ENCODE measurements at regions not wholly inside any gene's neighbourhood (a gene's known extent, or its start where the extent isn't known, plus 50 kb on each side); places are given as distances from the start of the nearest gene placed in this dataset.

DNA sequence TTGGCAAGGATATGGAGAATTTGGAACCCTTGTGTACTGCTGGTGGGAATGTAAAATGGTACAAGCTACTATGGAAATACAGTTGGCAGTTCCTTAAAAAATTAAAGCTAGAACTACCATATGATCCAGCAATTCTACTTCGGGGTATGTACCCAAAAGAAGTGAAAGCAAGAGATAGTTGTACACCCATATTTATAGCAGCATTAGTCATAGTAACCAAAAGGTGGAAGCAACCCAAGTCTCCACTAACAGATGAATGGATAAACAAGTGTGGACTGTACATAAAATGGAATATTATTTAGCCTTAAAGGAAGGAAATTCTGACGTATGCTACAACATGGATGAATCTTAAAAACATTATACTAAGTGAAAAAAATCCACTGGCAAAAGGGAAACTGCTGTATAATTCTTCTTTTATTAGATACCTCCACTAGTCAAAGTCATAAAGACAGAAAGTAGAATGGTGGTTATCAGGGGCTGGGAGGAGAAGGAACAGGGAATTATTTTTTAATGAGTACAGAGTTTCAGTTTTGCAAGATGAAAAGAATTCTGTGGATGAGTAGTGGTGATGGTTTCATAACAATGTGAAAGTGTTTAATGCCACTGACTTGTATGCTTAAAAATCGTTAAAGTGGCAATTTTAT lies 141.6 kb downstream of the RXFP2 start:
- Mint-ChIP-seq H3K4me1 (ENCODE audit: low read depth) (peaks cover 4% of the 10 kb centered on the region), H3K4me3 (ENCODE audit: low read depth) (no peak overlapping the region), H3K36me3 (ENCODE audit: low read depth) (no peaks in the 10 kb centered on the region)

DNA sequence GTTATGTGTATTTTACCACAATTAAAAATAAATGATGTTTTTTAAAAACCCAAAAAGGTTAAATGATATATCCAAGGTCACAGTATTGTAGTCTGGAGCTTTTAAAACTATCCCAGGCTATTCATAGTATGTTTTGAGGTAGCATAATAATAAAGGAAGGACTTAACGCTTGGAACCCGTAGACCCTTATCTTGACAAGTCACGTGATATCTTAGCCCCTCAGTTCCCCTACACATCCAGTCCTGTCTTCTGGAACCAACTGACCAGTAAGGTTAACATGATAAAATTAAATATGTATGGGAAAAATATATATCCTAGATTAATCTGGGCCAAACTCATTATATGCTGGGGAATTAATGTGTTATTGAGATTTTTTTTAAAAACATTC lies 142.2 kb downstream of the RXFP2 start:
- Mint-ChIP-seq H3K36me3 (ENCODE audit: low read depth) (no peaks in the 10 kb centered on the region), H3K4me1 (ENCODE audit: low read depth) (peaks cover 4% of the 10 kb centered on the region), H3K27ac (no peak overlapping the region), H3K4me3 (ENCODE audit: low read depth) (no peak overlapping the region), H3K9me3 (no peaks in the 10 kb centered on the region), H3K27me3 (ENCODE audit: low read depth) (peaks cover 17% of the 10 kb centered on the region)
- intact Hi-C loops (cut with micrococcal nuclease), result no loop called here
- DNase-seq (ENCODE audit: low spot score), result no peak

More for the DNA sequence above, 141.6 kb downstream of the RXFP2 start:
- no peaks in the 10 kb centered on the region for H3K9me3 Mint-ChIP-seq
- intact Hi-C loops (cut with micrococcal nuclease), result no loop called here
- DNase-seq (ENCODE audit: low spot score), result no peak
- peaks cover 18% of the 10 kb centered on the region for H3K27me3 Mint-ChIP-seq (ENCODE audit: low read depth)
- H3K27ac Mint-ChIP-seq, result no peak overlapping the region

DNA sequence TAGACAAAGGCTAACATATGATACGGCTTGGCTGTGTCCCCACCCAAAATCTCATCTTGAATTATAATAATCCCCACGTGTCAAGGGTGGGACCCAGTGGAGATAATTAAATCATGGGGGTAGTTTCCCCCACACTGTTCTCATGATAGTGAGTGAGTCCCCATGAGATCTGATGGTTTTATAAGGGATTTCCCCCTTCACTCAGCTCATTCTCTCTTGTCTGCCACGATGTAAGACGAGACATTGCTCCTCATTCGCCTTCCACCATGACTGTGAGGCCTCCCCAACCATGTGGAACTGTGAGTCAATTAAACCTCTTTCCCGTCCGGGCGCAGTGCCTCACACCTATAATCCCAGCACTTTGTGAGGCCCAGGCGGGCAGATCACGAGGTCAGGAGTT lies 143.5 kb downstream of the RXFP2 start:
- Mint-ChIP-seq H3K4me1 (ENCODE audit: low read depth) (peaks cover 2% of the 10 kb centered on the region), H3K36me3 (ENCODE audit: low read depth) (no peaks in the 10 kb centered on the region), H3K9me3 (no peaks in the 10 kb centered on the region), H3K4me3 (ENCODE audit: low read depth) (no peak overlapping the region), H3K27me3 (ENCODE audit: low read depth) (peaks cover 19% of the 10 kb centered on the region), H3K27ac (no peak overlapping the region)
- no peak for DNase-seq (ENCODE audit: low spot score)
- intact Hi-C loops (cut with micrococcal nuclease), result no loop called here

DNA sequence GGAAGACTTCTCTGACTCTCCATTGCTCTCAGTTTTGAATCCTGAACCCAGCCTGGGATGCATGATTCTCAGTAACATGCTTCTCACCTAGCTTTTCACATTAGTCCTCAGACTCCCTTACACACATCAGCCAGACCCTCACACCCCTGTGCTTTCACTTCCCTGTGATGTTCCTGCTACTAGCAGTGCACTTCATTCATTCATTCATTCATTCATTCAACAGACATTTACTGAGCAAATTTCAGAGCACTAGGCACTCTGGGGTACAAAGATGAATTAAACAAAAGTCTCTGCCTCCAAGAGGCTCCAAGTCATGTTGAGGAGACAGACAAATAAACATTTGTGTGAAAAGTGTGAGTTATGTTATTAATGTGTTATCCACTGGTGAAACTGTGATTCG lies 145.2 kb downstream of the RXFP2 start:
- Mint-ChIP-seq H3K4me3 (ENCODE audit: low read depth) (no peak overlapping the region), H3K4me1 (ENCODE audit: low read depth) (peaks cover 2% of the 10 kb centered on the region), H3K27me3 (ENCODE audit: low read depth) (peaks cover 22% of the 10 kb centered on the region), H3K36me3 (ENCODE audit: low read depth) (no peaks in the 10 kb centered on the region), H3K27ac (no peak overlapping the region), H3K9me3 (no peaks in the 10 kb centered on the region)
- intact Hi-C loops (cut with micrococcal nuclease), result no loop called here
- no peak for DNase-seq (ENCODE audit: low spot score)

DNA sequence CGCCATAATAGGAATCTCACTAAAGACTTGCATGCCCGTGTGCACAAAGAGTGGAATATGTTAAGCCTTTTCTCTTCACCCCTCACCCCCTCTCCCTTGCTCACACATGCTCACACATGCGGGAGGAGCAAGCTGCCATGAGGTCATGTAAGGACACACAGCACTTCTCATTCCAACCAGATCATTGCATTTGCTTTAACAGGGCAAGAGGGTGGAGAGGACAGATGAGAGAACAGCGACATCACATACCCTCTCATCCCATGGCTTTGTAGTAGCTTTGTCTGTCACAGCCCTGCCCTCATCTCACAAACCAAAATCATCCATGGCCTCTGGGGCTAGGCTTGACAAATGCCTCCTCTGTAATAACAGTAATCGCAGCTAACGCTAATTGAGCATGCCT lies 145.6 kb upstream of the FRY start:
- H3K4me3 Mint-ChIP-seq (ENCODE audit: low read depth), result no peak overlapping the region
- H3K27me3 Mint-ChIP-seq (ENCODE audit: low read depth), result peaks cover 22% of the 10 kb centered on the region
- H3K9me3 Mint-ChIP-seq, result no peaks in the 10 kb centered on the region
- H3K27ac Mint-ChIP-seq, result no peak overlapping the region
- no peaks in the 10 kb centered on the region for H3K36me3 Mint-ChIP-seq (ENCODE audit: low read depth)
- no peak for DNase-seq (ENCODE audit: low spot score)
- peaks cover 2% of the 10 kb centered on the region for H3K4me1 Mint-ChIP-seq (ENCODE audit: low read depth)
- intact Hi-C loops (cut with micrococcal nuclease), result no loop called here

DNA sequence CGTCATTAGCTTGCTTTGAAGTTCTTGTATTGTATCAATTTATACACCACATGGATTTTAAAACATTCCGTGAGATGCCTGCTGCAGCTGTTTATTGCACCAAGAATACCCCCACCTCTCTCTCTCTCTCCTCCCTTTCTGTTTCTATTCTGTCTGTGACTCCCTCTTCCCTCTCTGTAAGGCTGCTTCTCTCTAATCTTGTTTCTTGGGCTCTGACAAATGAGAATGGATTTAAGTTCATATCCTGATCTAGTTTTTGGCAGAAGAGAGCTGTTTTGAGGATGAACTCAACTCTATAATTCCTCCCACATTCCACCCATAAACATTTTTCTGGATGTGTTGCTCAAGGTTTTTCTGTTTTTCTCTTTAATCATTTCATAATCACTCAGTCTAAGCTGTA lies 144.3 kb upstream of the FRY start:
- no peak overlapping the region for H3K4me3 Mint-ChIP-seq (ENCODE audit: low read depth)
- no peak for DNase-seq (ENCODE audit: low spot score)
- no peaks in the 10 kb centered on the region for H3K9me3 Mint-ChIP-seq
- no peaks in the 10 kb centered on the region for H3K4me1 Mint-ChIP-seq (ENCODE audit: low read depth)
- peaks cover 26% of the 10 kb centered on the region for H3K27me3 Mint-ChIP-seq (ENCODE audit: low read depth)
- no peak overlapping the region for H3K27ac Mint-ChIP-seq
- H3K36me3 Mint-ChIP-seq (ENCODE audit: low read depth), result no peaks in the 10 kb centered on the region
- intact Hi-C loops (cut with micrococcal nuclease), result no loop called here

DNA sequence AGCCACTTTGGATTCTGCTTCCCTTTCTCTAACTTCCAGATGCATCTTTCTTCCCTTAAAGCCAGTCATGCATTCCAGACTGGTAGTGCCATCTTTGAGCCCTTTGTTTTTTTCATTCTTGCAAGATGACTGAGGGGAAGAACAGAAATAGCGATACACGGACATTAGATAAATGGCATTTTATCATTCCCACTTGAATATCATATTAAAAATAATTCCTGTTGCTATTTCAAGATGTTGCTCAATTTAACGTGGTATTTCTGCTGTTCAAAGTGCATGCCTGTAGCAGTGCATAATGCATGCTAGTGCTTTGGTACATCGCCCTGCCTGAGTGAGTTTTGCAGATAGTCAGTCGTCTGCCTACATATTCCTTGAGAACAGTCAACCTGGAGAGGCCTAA lies 140.6 kb upstream of the FRY start:
- H3K27me3 Mint-ChIP-seq (ENCODE audit: low read depth), result peaks cover 25% of the 10 kb centered on the region
- no peaks in the 10 kb centered on the region for H3K9me3 Mint-ChIP-seq
- no peak overlapping the region for H3K27ac Mint-ChIP-seq
- H3K4me3 Mint-ChIP-seq (ENCODE audit: low read depth), result no peak overlapping the region
- intact Hi-C loops (cut with micrococcal nuclease), result no loop called here
- H3K36me3 Mint-ChIP-seq (ENCODE audit: low read depth), result no peaks in the 10 kb centered on the region
- no peak for DNase-seq (ENCODE audit: low spot score)
- H3K4me1 Mint-ChIP-seq (ENCODE audit: low read depth), result peaks cover 5% of the 10 kb centered on the region

DNA sequence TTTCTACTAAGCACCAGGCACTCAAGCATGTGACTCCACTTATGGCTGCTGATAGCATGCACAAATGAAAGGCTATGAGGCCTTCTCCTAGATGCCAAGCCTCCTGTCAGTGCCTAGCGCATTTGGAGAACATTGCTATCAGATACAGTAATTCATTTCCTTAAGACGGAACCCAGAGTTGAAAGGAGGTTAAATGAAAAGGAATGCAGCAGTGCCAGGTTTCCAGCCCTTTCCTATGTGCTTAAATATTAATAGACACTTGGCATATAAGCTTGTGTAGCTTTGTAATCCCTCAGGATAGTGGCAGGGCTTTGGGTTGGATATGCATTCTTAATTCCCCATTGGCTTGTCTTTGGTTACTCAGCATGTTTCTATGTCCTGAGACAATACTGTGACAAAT lies 140.1 kb upstream of the FRY start:
- DNase-seq (ENCODE audit: low spot score), result no peak
- intact Hi-C loops (cut with micrococcal nuclease), result no loop called here

DNA sequence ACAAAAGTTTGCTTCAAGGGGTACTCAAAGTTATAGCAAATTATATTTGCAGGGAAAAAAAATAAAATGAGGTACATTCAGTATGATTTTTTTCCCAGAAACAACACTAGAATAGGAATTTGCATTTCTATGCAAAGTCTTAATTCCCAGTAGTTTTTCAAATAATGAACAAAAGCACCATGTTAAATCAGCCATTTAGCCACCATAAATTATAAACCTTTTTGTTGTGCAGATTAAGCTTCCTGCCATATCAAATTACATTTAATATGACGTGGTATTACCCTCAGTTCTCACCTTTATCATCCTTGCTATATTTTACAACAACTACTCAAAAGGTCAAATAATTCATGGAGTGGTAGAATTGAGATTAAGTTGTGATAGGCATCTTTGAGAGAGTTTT lies 136.6 kb upstream of the FRY start:
- intact Hi-C loops (cut with micrococcal nuclease), result no loop called here
- Mint-ChIP-seq H3K9me3 (no peaks in the 10 kb centered on the region), H3K27ac (no peak overlapping the region), H3K36me3 (ENCODE audit: low read depth) (no peaks in the 10 kb centered on the region), H3K4me3 (ENCODE audit: low read depth) (no peak overlapping the region), H3K27me3 (ENCODE audit: low read depth) (peaks cover 21% of the 10 kb centered on the region), H3K4me1 (ENCODE audit: low read depth) (peaks cover 22% of the 10 kb centered on the region)
- no peak for DNase-seq (ENCODE audit: low spot score)

More for the DNA sequence above, 140.1 kb upstream of the FRY start:
- Mint-ChIP-seq H3K4me1 (ENCODE audit: low read depth) (peaks cover 8% of the 10 kb centered on the region), H3K9me3 (no peaks in the 10 kb centered on the region), H3K27me3 (ENCODE audit: low read depth) (peaks cover 26% of the 10 kb centered on the region), H3K27ac (no peak overlapping the region), H3K36me3 (ENCODE audit: low read depth) (no peaks in the 10 kb centered on the region), H3K4me3 (ENCODE audit: low read depth) (no peak overlapping the region)

DNA sequence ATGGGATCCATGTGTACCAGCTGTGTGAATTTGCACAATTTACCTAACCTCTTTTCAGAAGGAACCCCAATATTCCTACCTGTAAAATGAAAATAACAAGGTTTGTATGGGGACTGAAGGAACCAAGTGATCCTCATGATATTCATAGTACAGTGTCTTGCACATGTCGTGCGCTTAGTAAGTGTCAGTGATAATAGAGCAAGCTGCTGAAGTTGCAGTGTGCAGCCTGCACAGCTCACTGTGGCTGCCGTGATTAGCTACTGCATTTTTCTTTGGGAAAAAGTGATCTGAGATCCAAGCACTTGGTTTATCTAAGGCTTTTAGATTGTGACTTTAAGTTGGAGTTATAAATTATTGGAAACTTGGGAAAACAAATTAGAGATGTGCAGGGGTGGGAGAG lies 135.9 kb upstream of the FRY start:
- no peak for DNase-seq (ENCODE audit: low spot score)
- Mint-ChIP-seq H3K36me3 (ENCODE audit: low read depth) (no peaks in the 10 kb centered on the region), H3K4me1 (ENCODE audit: low read depth) (peaks cover 22% of the 10 kb centered on the region), H3K27ac (no peak overlapping the region), H3K27me3 (ENCODE audit: low read depth) (peaks cover 21% of the 10 kb centered on the region), H3K9me3 (no peaks in the 10 kb centered on the region), H3K4me3 (ENCODE audit: low read depth) (no peak overlapping the region)
- intact Hi-C loops (cut with micrococcal nuclease), result no loop called here

DNA sequence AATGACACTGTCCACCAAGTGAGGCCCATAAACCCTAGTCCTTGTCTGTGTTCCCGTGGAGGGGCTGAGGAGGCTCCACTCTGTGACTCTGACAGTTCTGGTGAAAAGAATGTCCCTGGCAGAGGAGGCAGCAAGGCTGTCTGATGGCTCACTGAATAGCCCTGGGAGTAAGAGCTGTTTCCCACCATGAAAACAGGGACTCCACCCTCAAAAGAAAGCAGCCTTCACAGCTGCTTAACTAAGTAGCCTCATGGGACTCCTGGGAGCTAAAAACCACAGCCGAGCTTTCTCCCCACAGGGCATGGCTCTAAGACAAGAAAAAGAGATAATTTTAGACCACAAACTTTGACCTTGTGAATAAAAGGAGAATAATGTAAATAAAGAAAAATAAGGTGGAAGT lies 135.1 kb upstream of the FRY start:
- Mint-ChIP-seq H3K27ac (no peak overlapping the region), H3K9me3 (no peaks in the 10 kb centered on the region)
- intact Hi-C loops (cut with micrococcal nuclease), result no loop called here

DNA sequence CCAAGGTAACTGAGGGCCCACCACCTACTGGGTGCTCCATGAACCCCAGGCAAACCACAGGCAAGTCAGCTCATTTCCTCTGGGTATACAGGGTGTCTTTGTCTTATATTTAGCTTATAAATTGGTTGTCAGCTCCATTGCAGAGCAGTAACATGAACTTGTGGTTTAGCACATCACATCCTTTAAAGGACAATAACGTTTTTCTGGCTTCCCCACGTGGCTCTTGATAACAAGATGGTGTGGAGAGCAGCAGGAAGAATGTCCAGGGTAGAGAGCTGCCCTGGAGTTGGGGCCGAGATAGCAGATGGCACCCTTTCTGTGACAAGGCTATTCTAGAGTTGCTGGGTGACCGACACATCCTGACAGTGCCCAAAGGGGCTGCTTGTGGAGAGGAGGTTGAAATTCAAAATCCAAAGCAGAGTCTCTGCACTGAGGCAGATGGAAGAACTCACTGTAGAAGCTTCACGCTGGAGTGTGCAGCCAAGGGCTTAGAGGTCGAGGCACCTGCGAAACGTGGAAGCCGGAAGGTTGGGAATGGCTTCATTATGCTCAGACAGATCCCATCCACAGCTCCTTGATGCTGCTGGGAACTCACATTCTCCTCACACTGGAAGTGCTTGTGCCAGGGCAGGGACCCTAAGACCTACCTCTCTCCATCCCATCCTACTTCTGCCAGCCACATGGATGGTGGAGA lies 133.0 kb upstream of the FRY start:
- Mint-ChIP-seq H3K4me1 (ENCODE audit: low read depth) (peaks cover 33% of the 10 kb centered on the region), H3K4me3 (ENCODE audit: low read depth) (no peak overlapping the region), H3K9me3 (no peaks in the 10 kb centered on the region), H3K36me3 (ENCODE audit: low read depth) (no peaks in the 10 kb centered on the region), H3K27me3 (ENCODE audit: low read depth) (peaks cover 26% of the 10 kb centered on the region), H3K27ac (no peak overlapping the region)
- no peak for DNase-seq (ENCODE audit: low spot score)
- intact Hi-C loops (cut with micrococcal nuclease), result no loop called here

More for the DNA sequence above, 135.1 kb upstream of the FRY start:
- peaks cover 22% of the 10 kb centered on the region for H3K4me1 Mint-ChIP-seq (ENCODE audit: low read depth)
- H3K27me3 Mint-ChIP-seq (ENCODE audit: low read depth), result peaks cover 26% of the 10 kb centered on the region
- H3K4me3 Mint-ChIP-seq (ENCODE audit: low read depth), result no peak overlapping the region
- DNase-seq (ENCODE audit: low spot score), result no peak
- no peaks in the 10 kb centered on the region for H3K36me3 Mint-ChIP-seq (ENCODE audit: low read depth)

DNA sequence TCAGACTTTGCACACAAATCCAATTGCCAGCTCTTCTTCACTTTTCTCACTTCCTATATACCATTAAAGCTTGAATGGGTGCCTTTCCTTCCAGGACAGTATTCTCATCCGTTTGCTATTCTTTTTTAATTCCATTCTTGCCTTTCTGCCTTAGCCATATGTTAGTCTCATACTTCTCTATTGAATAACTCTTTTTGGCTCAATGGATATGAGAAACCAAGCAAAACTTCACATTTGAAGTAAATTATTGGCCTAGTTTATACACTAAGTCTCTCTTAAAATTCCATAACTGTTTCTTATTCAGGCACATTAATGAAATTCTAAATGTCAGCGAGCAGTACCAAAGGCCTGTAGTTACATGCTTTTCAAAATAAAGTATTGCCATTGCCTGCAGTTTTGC lies 129.6 kb upstream of the FRY start:
- Mint-ChIP-seq H3K27me3 (ENCODE audit: low read depth) (peaks cover 20% of the 10 kb centered on the region), H3K27ac (no peak overlapping the region), H3K4me3 (ENCODE audit: low read depth) (no peak overlapping the region), H3K36me3 (ENCODE audit: low read depth) (no peaks in the 10 kb centered on the region), H3K9me3 (no peaks in the 10 kb centered on the region), H3K4me1 (ENCODE audit: low read depth) (peaks cover 37% of the 10 kb centered on the region)
- DNase-seq (ENCODE audit: low spot score), result no peak
- intact Hi-C loops (cut with micrococcal nuclease), result no loop called here

All from activated T-helper 2 cell treated with anti-CD3 and anti-CD28 coated beads, Interferon-gamma antibody, Interleukin-2, Interleukin-4, amounts not matched to agents 10 μg/mL and 5 μg/mL and 100 μg/mL, durations not matched to agents 14 hours and 24 hours and 36 hours (primary cell).